CD4-positive, alpha-beta T cell (primary cell): ENCODE measurements at regions not wholly inside any gene's neighbourhood (a gene's known extent, or its start where the extent isn't known, plus 50 kb on each side); places are given as distances from the start of the nearest gene placed in this dataset.

Source experiments
- ATAC-seq: fragments of 200-7000 bp; cut with Tn5 transposase; one replicate; pipeline ENCODE4 v1.10.0; 2022; ENCODE audit warnings: mild to moderate bottlenecking; ENCODE audit not compliant: poor library complexity
- CTCF ChIA-PET: fragments of 350-600 bp; sonication (Branson Sonifier 250); formaldehyde crosslinking; loops from one replicate; lab custom pipeline; 2021; ENCODE audit warnings: antibody characterized with exemption, inconsistent platforms; lab: Charles Lee
- POLR2A ChIA-PET: fragments of 350-600 bp; sonication (Branson Sonifier 250); formaldehyde crosslinking; loops from one replicate; lab custom pipeline; 2021; ENCODE audit warnings: antibody characterized with exemption, inconsistent platforms; lab: Charles Lee
- DNase-seq, 14 experiments: peaks; one replicate each; pipeline ENCODE4 v3.0.0-alpha.2; 2013 to 2020; ENCODE audit warnings: mixed read lengths in 2 of 14
- H3K27ac ChIP-seq, 2 donors: one replicate each; pipeline versions ENCODE4 v1.5.1 to v1.7.0; 2013; ENCODE audit warnings: low read length in 2 of 2, low read depth in 1 of 2, mild to moderate bottlenecking in 1 of 2
- H3K27me3 ChIP-seq, 2 experiments: 1 replicate in 1 of 2; 2 replicates in 1 of 2; pipeline versions ENCODE4 v1.6.1 to v1.7.0; 2013; ENCODE audit warnings: low read length in 2 of 2, control low read depth in 1 of 2, mild to moderate bottlenecking in 1 of 2, moderate library complexity in 1 of 2; ENCODE audit not compliant: insufficient read depth in 2 of 2, control insufficient read depth in 1 of 2
- H3K36me3 ChIP-seq: one replicate; pipeline ENCODE4 v1.6.1; 2013; ENCODE audit warnings: low read length, control low read depth; ENCODE audit not compliant: insufficient read depth
- H3K4me1 ChIP-seq: one replicate; pipeline ENCODE4 v1.6.1; 2013; ENCODE audit warnings: low read length, control low read depth; ENCODE audit not compliant: insufficient read depth
- H3K4me3 ChIP-seq: one replicate; pipeline ENCODE4 v1.5.1; 2013; ENCODE audit warnings: mild to moderate bottlenecking, low read length, moderate library complexity
- H3K9me3 ChIP-seq, 2 experiments: 1 replicate in 1 of 2; 2 replicates in 1 of 2; pipeline versions ENCODE4 v1.6.1 to v1.7.0; 2013; ENCODE audit warnings: low read length in 2 of 2, mild to moderate bottlenecking in 2 of 2, control low read depth in 1 of 2, moderate library complexity in 1 of 2; ENCODE audit not compliant: control insufficient read depth in 1 of 2, insufficient read depth in 1 of 2
- H3K27ac Mint-ChIP-seq: one replicate; pipeline ENCODE4 v1.8.0; 2020; ENCODE audit warnings: mixed read lengths
- H3K27me3 Mint-ChIP-seq: one replicate; pipeline ENCODE4 v1.8.0; 2021; ENCODE audit warnings: mixed read lengths
- H3K36me3 Mint-ChIP-seq: one replicate; pipeline ENCODE4 v1.8.0; 2021; ENCODE audit warnings: low read depth, mixed read lengths
- H3K4me1 Mint-ChIP-seq: one replicate; pipeline ENCODE4 v1.8.0; 2021; ENCODE audit warnings: low read depth, mixed read lengths
- H3K4me3 Mint-ChIP-seq: one replicate; pipeline ENCODE4 v1.8.0; 2020; ENCODE audit warnings: mild to moderate bottlenecking, mixed read lengths
- H3K9me3 Mint-ChIP-seq: one replicate; pipeline ENCODE4 v1.8.0; 2020; ENCODE audit warnings: mixed read lengths
- intact Hi-C, 2 experiments: fragments of 100-400 bp; cut with DNase I in 1 of 2; cut with micrococcal nuclease in 1 of 2; formaldehyde crosslinking; loops; one replicate each; pipeline versions ENCODE4 v1.15.1 to v1.9.0; 2023 to 2025; cut with DNase I, micrococcal nuclease
- TF ChIP-seq, protein P1 (sequence below): fragments of 200-600 bp; IDR thresholded peaks from one replicate; pipeline ENCODE4 v1.8.0; 2022; ENCODE audit warnings: antibody characterized with exemption, mild to moderate bottlenecking

DNA sequence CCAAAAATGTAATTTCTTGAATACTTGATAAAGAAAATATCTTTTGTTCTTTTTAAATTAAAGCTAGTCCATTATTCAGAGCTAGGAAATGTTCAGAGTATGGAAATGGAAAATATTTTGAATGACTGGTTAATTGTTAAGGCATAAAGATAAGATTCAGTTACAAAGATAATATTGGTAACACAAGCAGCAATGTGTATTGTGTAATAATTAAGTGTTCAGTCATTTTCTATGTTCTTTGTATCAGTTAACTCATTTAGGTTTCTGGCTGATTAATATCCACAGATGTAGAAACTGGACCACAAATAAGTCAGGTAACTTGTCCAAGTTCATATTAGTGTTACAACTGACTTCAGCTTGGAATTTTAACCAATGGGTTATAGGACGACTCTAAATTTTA lies 442.2 kb upstream of the MANEA start:
- Mint-ChIP-seq H3K9me3 (peaks cover 2% of the 10 kb centered on the region), H3K4me1 (no peaks in the 10 kb centered on the region), H3K4me3 (no peak overlapping the region), H3K27me3 (no peaks in the 10 kb centered on the region), H3K36me3 (no peaks in the 10 kb centered on the region), H3K27ac (no peak overlapping the region)
- Histone ChIP-seq H3K27ac (no peak overlapping the region), H3K36me3 (no peaks in the 10 kb centered on the region), H3K27me3 (no peaks in the 10 kb centered on the region), H3K4me3 (no peak overlapping the region), H3K9me3 (no peaks in the 10 kb centered on the region), H3K4me1 (no peaks in the 10 kb centered on the region)
- DNase-seq = no peak
- POLR2A ChIA-PET = no interaction called here
- TF ChIP-seq, protein P1, sequence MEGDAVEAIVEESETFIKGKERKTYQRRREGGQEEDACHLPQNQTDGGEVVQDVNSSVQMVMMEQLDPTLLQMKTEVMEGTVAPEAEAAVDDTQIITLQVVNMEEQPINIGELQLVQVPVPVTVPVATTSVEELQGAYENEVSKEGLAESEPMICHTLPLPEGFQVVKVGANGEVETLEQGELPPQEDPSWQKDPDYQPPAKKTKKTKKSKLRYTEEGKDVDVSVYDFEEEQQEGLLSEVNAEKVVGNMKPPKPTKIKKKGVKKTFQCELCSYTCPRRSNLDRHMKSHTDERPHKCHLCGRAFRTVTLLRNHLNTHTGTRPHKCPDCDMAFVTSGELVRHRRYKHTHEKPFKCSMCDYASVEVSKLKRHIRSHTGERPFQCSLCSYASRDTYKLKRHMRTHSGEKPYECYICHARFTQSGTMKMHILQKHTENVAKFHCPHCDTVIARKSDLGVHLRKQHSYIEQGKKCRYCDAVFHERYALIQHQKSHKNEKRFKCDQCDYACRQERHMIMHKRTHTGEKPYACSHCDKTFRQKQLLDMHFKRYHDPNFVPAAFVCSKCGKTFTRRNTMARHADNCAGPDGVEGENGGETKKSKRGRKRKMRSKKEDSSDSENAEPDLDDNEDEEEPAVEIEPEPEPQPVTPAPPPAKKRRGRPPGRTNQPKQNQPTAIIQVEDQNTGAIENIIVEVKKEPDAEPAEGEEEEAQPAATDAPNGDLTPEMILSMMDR = no peak
- CTCF ChIA-PET = no interaction called here
- no peak for ATAC-seq
- intact Hi-C loops = no loop called here

DNA sequence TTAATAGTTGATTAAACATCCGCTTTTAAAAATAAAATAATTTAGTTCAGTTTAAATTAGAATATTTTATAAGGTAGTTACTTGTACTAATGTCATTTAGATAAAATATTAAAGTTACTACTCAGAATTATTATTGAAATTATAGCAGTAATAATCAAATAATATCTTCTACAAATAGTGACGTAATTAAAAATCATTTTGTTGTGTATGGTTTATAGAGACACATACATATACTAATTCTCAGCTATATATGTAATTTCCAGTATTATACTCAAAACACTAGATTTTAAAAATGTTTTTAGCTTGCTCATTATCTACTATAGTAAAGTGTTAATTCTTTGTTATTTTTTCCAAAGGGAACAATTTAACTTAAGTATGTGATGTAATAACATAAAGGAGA lies 435.2 kb upstream of the MANEA start:
- TF ChIP-seq, protein P1 = no peak
- Histone ChIP-seq H3K4me3 (no peak overlapping the region), H3K36me3 (no peaks in the 10 kb centered on the region), H3K4me1 (no peaks in the 10 kb centered on the region), H3K9me3 (no peaks in the 10 kb centered on the region), H3K27ac (no peak overlapping the region), H3K27me3 (no peaks in the 10 kb centered on the region)
- ChIA-PET POLR2A (no interaction called here), CTCF (no interaction called here)
- Mint-ChIP-seq H3K27ac (no peak overlapping the region), H3K9me3 (no peaks in the 10 kb centered on the region), H3K4me1 (no peaks in the 10 kb centered on the region), H3K36me3 (no peaks in the 10 kb centered on the region), H3K27me3 (no peaks in the 10 kb centered on the region), H3K4me3 (no peak overlapping the region)
- intact Hi-C loops = no loop called here
- ATAC-seq = no peak
- DNase-seq = no peak

DNA sequence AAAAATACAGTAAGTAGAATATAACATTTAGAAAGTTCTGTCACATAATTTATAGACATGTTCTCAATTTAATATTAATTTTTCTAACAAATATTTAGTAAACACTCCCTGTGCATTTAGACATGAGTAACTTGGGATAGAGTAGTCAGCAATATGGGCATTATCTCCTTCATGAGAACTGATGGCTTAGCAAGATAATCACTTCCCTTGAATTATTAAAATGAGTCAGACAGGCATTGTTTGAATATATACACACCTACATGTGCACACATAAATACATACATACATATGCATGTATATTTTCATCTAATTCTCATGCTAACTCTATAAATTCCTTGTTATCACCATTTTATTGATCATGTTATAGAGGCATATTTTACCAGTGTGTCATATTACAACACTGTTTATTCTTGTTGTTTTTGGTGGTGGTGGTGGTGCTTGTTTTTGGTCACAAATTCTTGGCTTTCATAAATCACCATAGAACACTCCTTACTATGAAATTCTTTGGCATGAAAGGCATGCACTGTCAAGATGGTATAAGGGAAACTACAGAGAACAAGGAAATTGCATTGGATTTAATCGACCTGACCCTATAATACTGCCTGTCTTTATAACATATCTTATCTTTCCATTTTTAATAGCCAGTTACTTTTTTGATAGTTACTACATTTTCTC lies 434.5 kb upstream of the MANEA start:
- TF ChIP-seq, protein P1 = no peak
- H3K27ac ChIP-seq = no peak overlapping the region
- CTCF ChIA-PET = no interaction called here
- no peaks in the 10 kb centered on the region for H3K36me3 ChIP-seq
- H3K4me1 ChIP-seq = no peaks in the 10 kb centered on the region
- Mint-ChIP-seq H3K27ac (no peak overlapping the region), H3K36me3 (no peaks in the 10 kb centered on the region), H3K27me3 (no peaks in the 10 kb centered on the region), H3K4me1 (no peaks in the 10 kb centered on the region), H3K4me3 (no peak overlapping the region), H3K9me3 (no peaks in the 10 kb centered on the region)
- no peaks in the 10 kb centered on the region for H3K9me3 ChIP-seq
- POLR2A ChIA-PET = no interaction called here
- no peak for ATAC-seq
- H3K27me3 ChIP-seq = no peaks in the 10 kb centered on the region
- intact Hi-C loops = no loop called here
- H3K4me3 ChIP-seq = no peak overlapping the region
- DNase-seq = no peak
